ENCODE measurements at regions not wholly inside any gene's neighbourhood (a gene's known extent, or its start where the extent isn't known, plus 50 kb on each side); places are given as distances from the start of the nearest gene placed in this dataset.

DNA sequence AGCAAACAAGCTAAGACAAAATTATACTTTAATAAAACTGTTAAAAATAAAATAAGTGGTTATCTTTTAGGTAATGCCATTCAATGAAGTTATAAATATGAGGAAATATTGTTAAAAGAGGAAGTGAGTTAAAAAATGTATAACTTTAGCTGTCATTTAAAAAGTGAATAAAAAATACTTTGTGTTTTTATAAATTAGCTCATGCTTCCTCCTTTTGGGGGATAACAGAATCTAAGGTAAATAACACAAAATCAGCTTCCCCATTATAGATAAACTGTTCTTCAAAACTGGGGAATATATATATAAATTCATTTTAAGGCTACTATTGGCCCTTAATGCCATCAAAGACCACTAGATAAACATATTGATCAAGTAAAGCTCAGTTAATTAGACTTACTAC is 113.7 kb upstream of the AADACL2 start:
- TF ChIP-seq, protein P1, sequence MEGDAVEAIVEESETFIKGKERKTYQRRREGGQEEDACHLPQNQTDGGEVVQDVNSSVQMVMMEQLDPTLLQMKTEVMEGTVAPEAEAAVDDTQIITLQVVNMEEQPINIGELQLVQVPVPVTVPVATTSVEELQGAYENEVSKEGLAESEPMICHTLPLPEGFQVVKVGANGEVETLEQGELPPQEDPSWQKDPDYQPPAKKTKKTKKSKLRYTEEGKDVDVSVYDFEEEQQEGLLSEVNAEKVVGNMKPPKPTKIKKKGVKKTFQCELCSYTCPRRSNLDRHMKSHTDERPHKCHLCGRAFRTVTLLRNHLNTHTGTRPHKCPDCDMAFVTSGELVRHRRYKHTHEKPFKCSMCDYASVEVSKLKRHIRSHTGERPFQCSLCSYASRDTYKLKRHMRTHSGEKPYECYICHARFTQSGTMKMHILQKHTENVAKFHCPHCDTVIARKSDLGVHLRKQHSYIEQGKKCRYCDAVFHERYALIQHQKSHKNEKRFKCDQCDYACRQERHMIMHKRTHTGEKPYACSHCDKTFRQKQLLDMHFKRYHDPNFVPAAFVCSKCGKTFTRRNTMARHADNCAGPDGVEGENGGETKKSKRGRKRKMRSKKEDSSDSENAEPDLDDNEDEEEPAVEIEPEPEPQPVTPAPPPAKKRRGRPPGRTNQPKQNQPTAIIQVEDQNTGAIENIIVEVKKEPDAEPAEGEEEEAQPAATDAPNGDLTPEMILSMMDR (conservative IDR thresholded peaks at IDR 0.05): no peak
- TF ChIP-seq EZH2 (IDR thresholded peaks at IDR 0.05; ENCODE audit: low read depth): no peak
- Histone ChIP-seq H3K79me2 (ENCODE audit: low read depth) (no peaks in the 10 kb centered on the region), H3F3A (ENCODE audit: insufficient read depth, low read depth) (no peaks in the 10 kb centered on the region), H4K20me1 (ENCODE audit: insufficient read depth) (no peaks in the 10 kb centered on the region), H3K4me2 (no peak overlapping the region), H3K36me3 (ENCODE audit: low read depth) (no peaks in the 10 kb centered on the region), H3K27ac (no peak overlapping the region), H3K9me2 (ENCODE audit: insufficient read depth) (no peaks in the 10 kb centered on the region), H2AFZ (no peak overlapping the region), H3K9me3 (ENCODE audit: insufficient read depth, low read depth) (no peaks in the 10 kb centered on the region), H3K27me3 (ENCODE audit: insufficient read depth, low read depth) (no peaks in the 10 kb centered on the region), H3K4me3 (no peak overlapping the region), H3K4me1 (replicated peaks; ENCODE audit: insufficient read depth) (no peaks in the 10 kb centered on the region)
- intact Hi-C loops (cut with micrococcal nuclease; ENCODE audit: unreplicated experiment): no loop called here
- no TSS peak for BruUV-seq (replicated peaks)
- ChIA-PET CTCF (interaction anchor here (0.6 kb wide), 2 partner anchors 12 to 14 kb away, joined by 3 to 4 read pairs; no protein-coding TSS in a partner anchor), POLR2A (ENCODE audit: unreplicated experiment) (no interaction called here)
- DNase-seq: no peak

DNA sequence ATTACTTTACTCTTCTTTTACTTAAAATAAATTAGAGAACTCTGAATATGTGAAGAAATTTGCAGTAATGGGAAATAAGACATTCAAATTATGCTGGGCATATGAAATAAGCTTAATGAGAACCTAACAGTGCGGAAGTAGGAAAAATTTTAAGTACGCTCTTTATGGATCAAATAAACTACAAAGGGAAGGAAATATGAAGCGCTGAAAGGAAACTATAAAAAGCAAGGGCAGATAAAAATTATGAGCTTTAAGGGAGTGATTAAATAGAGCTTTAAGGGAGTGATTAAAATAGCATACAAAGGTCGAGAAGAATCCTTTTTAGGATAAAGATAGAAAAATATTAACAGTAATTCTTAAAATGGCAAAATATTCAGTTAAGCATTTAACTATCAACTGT is 118.3 kb upstream of the AADACL2 start:
- no peaks in the 10 kb centered on the region for H3K4me1 ChIP-seq (replicated peaks; ENCODE audit: insufficient read depth)
- no peaks in the 10 kb centered on the region for H4K20me1 ChIP-seq (ENCODE audit: insufficient read depth)
- ChIA-PET POLR2A (ENCODE audit: unreplicated experiment) (no interaction called here), CTCF (no interaction called here)
- no peak overlapping the region for H3K4me3 ChIP-seq
- TF ChIP-seq, protein P1 (conservative IDR thresholded peaks at IDR 0.05): no peak
- TF ChIP-seq EZH2 (IDR thresholded peaks at IDR 0.05; ENCODE audit: low read depth): no peak
- no peak overlapping the region for H3K27ac ChIP-seq
- no peak for DNase-seq
- no peaks in the 10 kb centered on the region for H3K36me3 ChIP-seq (ENCODE audit: low read depth)
- no peaks in the 10 kb centered on the region for H3K9me2 ChIP-seq (ENCODE audit: insufficient read depth)
- BruUV-seq (replicated peaks): no TSS peak
- no peaks in the 10 kb centered on the region for H3K9me3 ChIP-seq (ENCODE audit: insufficient read depth, low read depth)
- H3K4me2 ChIP-seq: no peak overlapping the region
- no peaks in the 10 kb centered on the region for H3K27me3 ChIP-seq (ENCODE audit: insufficient read depth, low read depth)
- no peak overlapping the region for H2AFZ ChIP-seq
- H3F3A ChIP-seq (ENCODE audit: insufficient read depth, low read depth): no peaks in the 10 kb centered on the region
- no peaks in the 10 kb centered on the region for H3K79me2 ChIP-seq (ENCODE audit: low read depth)
- intact Hi-C loops (cut with micrococcal nuclease; ENCODE audit: unreplicated experiment): no loop called here

- Histone ChIP-seq H3K9me3 (ENCODE audit: insufficient read depth, low read depth) (no peaks in the 10 kb centered on the region), H3K27me3 (ENCODE audit: insufficient read depth, low read depth) (no peaks in the 10 kb centered on the region), H3K27ac (no peak overlapping the region), H4K20me1 (ENCODE audit: insufficient read depth) (no peaks in the 10 kb centered on the region), H3K4me1 (replicated peaks; ENCODE audit: insufficient read depth) (no peaks in the 10 kb centered on the region), H2AFZ (peak overlapping the region; percentile 13; the same call in 1 of the 2 replicates), H3K4me2 (no peak overlapping the region), H3F3A (ENCODE audit: insufficient read depth, low read depth) (no peaks in the 10 kb centered on the region), H3K4me3 (no peak overlapping the region), H3K9me2 (ENCODE audit: insufficient read depth) (no peaks in the 10 kb centered on the region), H3K36me3 (ENCODE audit: low read depth) (no peaks in the 10 kb centered on the region), H3K79me2 (ENCODE audit: low read depth) (no peaks in the 10 kb centered on the region)
- no TSS peak for BruUV-seq (replicated peaks)
- CTCF ChIA-PET: no interaction called here
- POLR2A ChIA-PET (ENCODE audit: unreplicated experiment): no interaction called here
- no peak for DNase-seq
- intact Hi-C loops (cut with micrococcal nuclease; ENCODE audit: unreplicated experiment): no loop called here
- TF ChIP-seq, protein P1 (conservative IDR thresholded peaks at IDR 0.05): no peak
- no peak for TF ChIP-seq EZH2 (IDR thresholded peaks at IDR 0.05; ENCODE audit: low read depth)
Observed at GRCh38 chr3:151612115-151612514, 121.6 kb upstream of the AADACL2 start.

Measured in PC-9 (cell line).